ENCODE measurements at regions not wholly inside any gene's neighbourhood (a gene's known extent, or its start where the extent isn't known, plus 50 kb on each side); places are given as distances from the start of the nearest gene placed in this dataset.
"Not testable (repeated sequence)": the region's sequence is repeated elsewhere in the genome, so short reads cannot be mapped to it uniquely, and the experiment has no call there.

- DNase-seq, result no peak
Measured at GRCh38 chr18:78492064-78492812, 487.4 kb upstream of the SALL3 start.

- no peak for DNase-seq
Measured at GRCh38 chr18:78492813-78493371, 486.7 kb upstream of the SALL3 start.

- DNase-seq, result not testable (repeated sequence)
Measured at GRCh38 chr18:78493490-78493889, 486.1 kb upstream of the SALL3 start.

- no peak for DNase-seq
Measured at GRCh38 chr18:78494204-78495085, 485.2 kb upstream of the SALL3 start.

DNA sequence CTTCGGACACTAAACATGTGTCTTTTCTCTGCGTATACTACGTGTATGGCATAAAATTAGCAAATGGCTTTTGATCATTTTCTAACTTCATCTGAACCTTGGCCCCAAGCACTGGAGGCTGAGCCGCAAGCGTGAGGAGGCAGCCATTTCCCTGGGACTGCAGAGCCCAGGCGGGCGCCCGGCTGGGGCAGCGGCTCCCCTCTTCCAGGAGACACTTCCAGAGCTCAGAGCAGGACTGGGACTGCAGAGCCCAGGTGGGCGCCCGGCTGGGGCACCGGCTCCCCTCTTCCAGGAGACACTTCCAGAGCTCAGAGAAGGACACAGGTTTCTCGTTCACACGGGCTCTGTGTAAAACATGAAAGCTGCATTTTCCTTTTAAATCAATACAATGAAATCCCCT is 484.1 kb upstream of the SALL3 start:
- no peak for DNase-seq

- no peak for DNase-seq
Measured at GRCh38 chr18:78496079-78496478, 483.5 kb upstream of the SALL3 start.

DNA sequence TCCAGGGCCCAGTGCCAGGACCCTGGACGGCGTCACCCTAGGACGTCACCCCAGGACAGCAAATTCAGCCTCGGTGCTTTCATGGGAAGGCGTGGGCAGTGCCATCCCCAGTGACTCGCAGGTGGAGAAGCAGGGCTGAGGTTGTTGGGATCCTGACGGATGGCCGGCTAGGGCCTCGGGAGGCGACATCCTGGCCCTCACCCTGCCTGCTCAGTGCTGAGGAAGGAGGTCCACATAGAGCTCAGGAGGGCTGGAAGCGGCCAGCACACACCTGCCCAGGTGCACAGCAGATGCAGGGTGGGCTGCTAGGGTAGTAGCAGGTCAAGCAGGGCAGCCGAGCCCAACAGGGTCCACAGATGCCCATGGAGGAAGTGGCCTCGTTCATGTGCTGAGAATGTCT is 482.0 kb upstream of the SALL3 start:
- DNase-seq, result no peak

- DNase-seq, result no peak
Measured at GRCh38 chr18:78499586-78499985, 480.0 kb upstream of the SALL3 start.

- no peak for DNase-seq
Measured at GRCh38 chr18:78501251-78501650, 478.4 kb upstream of the SALL3 start.

DNA sequence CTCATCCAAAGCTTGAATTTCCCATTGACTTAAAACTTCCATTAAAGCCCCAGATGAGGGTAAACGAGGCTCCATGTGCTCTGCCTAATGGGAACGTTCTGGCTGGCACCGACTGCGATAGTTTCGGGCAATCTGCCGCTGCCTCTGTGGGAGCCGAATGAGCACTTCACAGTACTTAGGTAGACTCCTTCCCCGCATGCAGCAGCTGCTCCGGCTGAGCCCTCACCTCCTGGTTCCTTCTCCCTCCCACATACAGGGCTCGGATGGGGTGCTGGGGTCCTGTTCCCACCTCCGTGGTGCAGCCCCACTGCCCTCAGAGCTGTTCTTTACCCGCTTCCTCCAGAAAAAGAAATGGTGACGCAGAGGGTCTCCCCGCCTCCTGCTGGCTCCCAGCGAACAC is 476.5 kb upstream of the SALL3 start:
- no peak for DNase-seq

GRCh38 chr18:78505851-78506461 is 473.7 kb upstream of the SALL3 start:
- no peak for DNase-seq

DNA sequence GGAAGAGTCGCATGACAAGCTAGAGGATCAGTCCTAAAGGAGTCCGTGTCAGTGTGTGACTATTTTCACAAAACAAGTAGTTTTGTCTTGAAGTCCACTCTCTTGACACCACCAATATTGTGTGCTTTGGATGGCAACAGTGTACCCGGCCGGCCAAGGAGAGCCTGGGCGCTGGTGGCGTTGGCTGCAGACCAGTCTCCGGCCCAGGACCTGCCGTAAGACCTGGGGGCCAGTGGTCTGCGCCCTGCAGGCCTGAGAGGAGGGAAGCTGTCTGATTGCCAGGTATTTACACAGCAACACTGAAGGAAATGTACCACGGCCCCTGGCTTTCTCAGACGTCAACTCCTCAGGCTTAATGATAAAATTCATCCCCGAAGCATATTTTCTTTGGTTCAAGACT is 472.4 kb upstream of the SALL3 start:
- no peak for DNase-seq

DNA sequence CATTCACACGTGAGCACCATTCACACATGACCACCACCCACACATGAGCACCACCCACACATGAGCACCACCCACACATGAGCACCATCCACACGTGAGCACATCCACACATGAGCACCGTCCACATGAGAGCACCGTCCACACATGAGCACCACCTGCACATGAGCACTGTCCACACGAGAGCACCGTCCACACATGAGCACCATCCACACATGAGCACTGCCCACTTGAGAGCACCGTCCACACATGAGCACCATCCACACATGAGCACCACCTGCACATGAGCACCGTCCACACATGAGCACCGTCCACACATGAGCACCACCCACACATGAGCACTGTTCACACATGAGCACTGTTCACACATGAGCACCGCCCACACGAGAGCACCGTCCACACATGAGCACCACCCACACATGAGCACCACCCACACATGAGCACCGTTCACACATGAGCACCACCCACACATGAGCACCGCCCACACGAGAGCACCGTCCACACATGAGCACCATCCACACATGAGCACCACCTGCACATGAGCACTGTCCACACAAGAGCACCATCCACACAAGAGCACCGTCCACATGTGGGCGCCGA is 471.3 kb upstream of the SALL3 start:
- DNase-seq, result not testable (repeated sequence)

GRCh38 chr18:78510091-78510490 is 469.5 kb upstream of the SALL3 start:
- no peak for DNase-seq

- DNase-seq, result no peak
Measured at GRCh38 chr18:78510636-78511035, 469.0 kb upstream of the SALL3 start.

DNA sequence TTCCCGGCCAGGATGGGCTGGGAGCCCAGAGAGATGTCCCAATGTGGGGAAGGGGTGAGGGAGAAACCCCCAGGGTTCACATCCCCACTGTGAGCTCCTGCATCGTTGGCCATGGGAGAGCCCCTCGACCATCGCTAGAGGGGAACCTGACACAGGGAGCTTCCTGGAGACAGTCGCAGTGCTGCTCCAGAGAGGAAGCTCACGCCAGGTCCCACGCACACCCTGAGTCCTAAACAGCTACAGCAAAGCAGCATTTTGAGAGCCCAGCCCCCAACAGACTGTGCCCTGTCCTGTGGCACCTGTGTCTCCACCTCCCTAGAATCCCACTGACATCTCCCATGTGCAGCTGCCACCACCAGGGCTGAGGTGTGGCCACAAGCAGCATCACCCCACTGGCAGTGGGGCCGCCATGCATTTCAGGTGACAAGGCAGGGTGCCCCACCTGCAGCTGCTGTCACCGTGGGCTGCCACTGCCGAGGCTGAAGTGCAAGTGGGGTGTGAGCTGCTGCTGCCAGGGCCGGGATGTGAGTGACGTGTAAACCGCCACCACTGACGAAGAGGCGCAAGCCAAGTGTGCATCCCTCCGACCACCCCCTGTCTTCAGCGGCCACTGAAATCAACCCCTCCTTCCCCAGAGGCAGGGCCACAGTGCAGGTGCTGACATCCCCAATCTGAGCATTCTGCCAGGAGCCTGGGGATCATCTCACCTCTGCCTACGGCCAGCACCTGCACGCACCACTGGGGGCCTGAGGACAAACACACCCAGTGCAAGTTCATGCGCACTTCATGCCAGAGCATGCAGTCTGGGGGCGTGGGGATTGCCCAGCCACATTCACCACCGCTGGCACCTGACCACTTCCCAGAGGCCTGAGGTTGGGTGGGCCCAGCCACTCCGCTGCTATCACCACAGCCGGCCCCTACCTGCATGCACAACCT is 467.7 kb upstream of the SALL3 start:
- DNase-seq, result no peak

DNA sequence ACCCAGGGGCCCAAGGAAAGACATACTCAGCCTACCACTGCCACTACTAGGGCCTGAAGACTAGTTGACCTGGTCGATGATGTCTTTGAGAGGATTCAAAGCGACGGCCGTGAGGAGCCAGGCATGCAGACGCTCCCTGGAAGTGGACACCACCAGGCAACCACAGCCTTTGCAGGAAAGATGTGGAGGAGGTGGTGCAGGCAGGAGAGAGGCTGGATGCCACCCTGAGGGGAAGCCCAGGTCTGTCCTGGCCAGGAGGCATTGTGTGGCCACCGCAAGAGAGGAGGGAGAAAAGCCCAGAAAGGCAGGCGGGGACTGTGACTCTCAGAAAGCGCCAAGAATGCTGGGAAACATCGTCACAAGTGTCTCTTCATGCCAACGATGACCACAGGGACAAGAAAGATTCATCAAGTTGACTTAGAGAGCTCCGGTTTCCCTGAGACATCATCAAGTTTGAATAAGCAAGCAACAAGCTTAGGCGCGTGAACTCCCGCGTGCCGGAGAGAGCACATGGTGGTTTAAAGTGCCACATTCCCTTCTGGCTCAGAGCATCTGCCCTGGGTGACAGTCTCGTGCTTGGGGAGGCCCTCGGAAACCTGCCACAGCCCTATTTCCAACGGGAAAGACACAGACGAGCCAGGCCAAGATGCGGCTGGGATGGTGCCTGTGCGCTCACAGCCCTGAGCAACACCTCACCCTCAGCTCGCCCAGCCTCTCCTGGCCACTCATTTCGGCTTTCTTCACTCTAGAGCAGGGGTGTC is 464.5 kb upstream of the SALL3 start:
- no peak for DNase-seq

DNA sequence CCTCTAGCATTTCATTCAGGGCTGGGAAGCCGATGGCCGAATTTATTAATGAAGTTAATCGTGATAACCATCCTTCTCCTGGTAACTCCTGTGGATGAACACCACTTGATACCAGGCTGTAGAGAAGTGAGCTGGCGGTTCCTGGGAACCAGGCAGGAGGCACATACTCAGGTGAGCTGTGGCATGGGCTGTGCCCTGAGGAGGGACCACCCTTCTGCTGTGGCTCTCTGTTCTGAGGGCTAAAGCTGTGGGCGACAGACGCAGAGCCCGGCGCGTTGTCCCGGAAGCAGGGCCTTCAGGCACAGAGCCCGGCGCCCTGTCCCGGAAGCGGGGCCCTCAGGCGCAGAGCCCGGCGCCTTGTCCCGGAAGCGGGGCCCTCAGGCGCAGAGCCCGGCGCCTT is 462.3 kb upstream of the SALL3 start:
- no peak for DNase-seq

- peak in 1 of 2 experiments; percentile 9 for DNase-seq
Measured at GRCh38 chr18:78517973-78518372, 461.6 kb upstream of the SALL3 start.

DNA sequence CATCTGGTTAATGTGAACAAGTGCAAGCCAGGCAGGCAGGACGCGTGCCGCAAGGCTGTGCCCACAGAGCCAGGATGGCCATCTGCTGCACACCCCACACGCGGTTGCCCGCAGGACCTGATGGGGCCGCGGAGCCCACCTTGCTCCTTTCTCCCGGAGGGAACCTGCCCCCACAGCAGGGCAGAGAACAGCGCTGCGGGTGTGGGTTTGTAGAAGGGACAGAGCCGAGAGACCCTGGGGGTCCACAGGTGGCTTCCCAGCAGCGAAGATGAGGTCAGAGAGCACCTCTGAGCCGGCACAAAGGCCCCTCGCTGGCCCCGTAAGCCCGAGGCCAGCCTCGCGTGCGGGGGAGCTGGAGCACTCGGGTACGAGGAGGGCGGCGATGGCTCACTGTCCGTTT is 460.8 kb upstream of the SALL3 start:
- peak in 1 of 2 experiments; percentile 13 for DNase-seq

Data from NCI-H524 (cell line).